ENCODE measurements at regions not wholly inside any gene's neighbourhood (a gene's known extent, or its start where the extent isn't known, plus 50 kb on each side); places are given as distances from the start of the nearest gene placed in this dataset.

DNA sequence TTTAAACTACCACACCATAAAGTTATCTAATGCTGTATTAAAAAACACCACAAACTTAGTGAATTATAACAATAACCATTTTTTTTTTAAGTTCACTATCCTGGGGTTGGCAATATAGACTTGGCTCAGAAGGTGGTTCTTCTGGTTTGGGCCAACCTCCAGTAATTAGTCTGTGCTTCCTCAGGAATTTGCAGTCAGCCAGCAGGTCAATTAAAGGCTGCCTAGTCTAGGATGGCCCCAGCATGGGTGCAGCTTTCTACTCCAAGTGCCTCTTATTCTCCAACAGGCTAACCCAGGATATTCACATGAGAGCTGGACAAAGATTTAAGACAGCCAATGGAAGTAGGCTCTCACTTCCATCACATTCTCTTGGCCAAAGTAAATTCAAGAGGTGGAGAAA lies 379.1 kb upstream of the FIGN start:
- Histone ChIP-seq H3K9ac (no peak overlapping the region), H2AFZ (ENCODE audit: low read depth) (no peak overlapping the region), H3K4me1 (ENCODE audit: low read depth, poor library complexity, severe bottlenecking) (no peaks in the 10 kb centered on the region), H3K79me2 (ENCODE audit: insufficient read depth, low read depth) (no peaks in the 10 kb centered on the region), H3K36me3 (ENCODE audit: insufficient read depth) (no peaks in the 10 kb centered on the region), H4K20me1 (ENCODE audit: insufficient read depth) (no peaks in the 10 kb centered on the region), H3K27ac (no peak overlapping the region), H3K4me2 (no peak overlapping the region), H3K4me3 (IDR thresholded peaks at IDR 0.05; ENCODE audit: insufficient read depth, low read depth, low read length) (no peak overlapping the region), H3K27me3 (ENCODE audit: insufficient read depth, low read depth) (no peaks in the 10 kb centered on the region)
- TF ChIP-seq, protein P1, sequence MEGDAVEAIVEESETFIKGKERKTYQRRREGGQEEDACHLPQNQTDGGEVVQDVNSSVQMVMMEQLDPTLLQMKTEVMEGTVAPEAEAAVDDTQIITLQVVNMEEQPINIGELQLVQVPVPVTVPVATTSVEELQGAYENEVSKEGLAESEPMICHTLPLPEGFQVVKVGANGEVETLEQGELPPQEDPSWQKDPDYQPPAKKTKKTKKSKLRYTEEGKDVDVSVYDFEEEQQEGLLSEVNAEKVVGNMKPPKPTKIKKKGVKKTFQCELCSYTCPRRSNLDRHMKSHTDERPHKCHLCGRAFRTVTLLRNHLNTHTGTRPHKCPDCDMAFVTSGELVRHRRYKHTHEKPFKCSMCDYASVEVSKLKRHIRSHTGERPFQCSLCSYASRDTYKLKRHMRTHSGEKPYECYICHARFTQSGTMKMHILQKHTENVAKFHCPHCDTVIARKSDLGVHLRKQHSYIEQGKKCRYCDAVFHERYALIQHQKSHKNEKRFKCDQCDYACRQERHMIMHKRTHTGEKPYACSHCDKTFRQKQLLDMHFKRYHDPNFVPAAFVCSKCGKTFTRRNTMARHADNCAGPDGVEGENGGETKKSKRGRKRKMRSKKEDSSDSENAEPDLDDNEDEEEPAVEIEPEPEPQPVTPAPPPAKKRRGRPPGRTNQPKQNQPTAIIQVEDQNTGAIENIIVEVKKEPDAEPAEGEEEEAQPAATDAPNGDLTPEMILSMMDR (conservative IDR thresholded peaks at IDR 0.05; ENCODE audit: low read depth, low read length): no peak

DNA sequence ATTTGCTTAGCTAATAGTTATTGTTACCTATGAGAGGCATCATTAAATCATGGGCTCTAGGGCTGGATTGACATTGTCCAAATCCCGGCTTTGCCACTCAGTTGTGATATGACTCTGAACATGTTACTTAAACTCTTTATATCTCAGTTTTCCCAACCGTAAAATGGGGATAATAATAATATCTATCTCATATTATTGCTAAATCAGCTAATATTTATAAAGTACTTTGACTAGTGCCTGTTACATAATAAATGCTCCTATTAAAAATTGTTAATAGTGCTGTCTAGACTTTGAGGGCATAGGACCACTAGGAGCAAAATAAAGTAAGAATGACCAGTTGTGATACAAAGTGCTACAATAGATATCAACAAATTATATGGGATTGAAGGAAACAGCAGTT lies 376.3 kb upstream of the FIGN start:
- Histone ChIP-seq H3K4me1 (ENCODE audit: low read depth, poor library complexity, severe bottlenecking) (no peaks in the 10 kb centered on the region), H3K4me3 (IDR thresholded peaks at IDR 0.05; ENCODE audit: insufficient read depth, low read depth, low read length) (no peak overlapping the region), H2AFZ (ENCODE audit: low read depth) (no peak overlapping the region), H4K20me1 (ENCODE audit: insufficient read depth) (no peaks in the 10 kb centered on the region), H3K4me2 (no peak overlapping the region), H3K79me2 (ENCODE audit: insufficient read depth, low read depth) (no peaks in the 10 kb centered on the region), H3K27me3 (ENCODE audit: insufficient read depth, low read depth) (no peaks in the 10 kb centered on the region), H3K27ac (no peak overlapping the region), H3K36me3 (ENCODE audit: insufficient read depth) (no peaks in the 10 kb centered on the region), H3K9ac (no peak overlapping the region)
- TF ChIP-seq, protein P1 (conservative IDR thresholded peaks at IDR 0.05; ENCODE audit: low read depth, low read length): no peak

DNA sequence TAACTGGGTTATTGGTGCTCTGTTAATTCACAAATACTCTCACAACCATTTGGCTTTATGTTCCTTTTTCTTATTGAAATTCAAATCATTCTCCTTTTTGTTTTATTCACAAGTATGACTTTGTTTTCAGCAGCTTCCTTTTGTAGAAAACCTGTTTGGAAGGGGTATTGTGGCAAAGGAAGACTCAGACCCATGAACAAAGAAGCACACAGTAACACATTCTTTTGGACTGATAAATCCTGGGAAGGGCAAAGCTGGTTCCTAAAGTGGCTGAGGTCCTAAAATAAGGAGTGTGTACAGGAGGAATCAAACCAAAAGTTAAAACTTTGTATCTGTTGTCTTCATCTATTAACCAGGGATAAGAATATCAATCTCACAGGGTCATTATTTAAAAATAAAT lies 374.7 kb upstream of the FIGN start:
- Histone ChIP-seq H3K4me3 (IDR thresholded peaks at IDR 0.05; ENCODE audit: insufficient read depth, low read depth, low read length) (no peak overlapping the region), H3K4me1 (ENCODE audit: low read depth, poor library complexity, severe bottlenecking) (peaks cover 8% of the 10 kb centered on the region), H4K20me1 (ENCODE audit: insufficient read depth) (no peaks in the 10 kb centered on the region), H3K9ac (no peak overlapping the region), H2AFZ (ENCODE audit: low read depth) (no peak overlapping the region), H3K27me3 (ENCODE audit: insufficient read depth, low read depth) (no peaks in the 10 kb centered on the region), H3K4me2 (no peak overlapping the region), H3K36me3 (ENCODE audit: insufficient read depth) (no peaks in the 10 kb centered on the region), H3K27ac (no peak overlapping the region), H3K79me2 (ENCODE audit: insufficient read depth, low read depth) (no peaks in the 10 kb centered on the region)
- TF ChIP-seq, protein P1 (conservative IDR thresholded peaks at IDR 0.05; ENCODE audit: low read depth, low read length): no peak

DNA sequence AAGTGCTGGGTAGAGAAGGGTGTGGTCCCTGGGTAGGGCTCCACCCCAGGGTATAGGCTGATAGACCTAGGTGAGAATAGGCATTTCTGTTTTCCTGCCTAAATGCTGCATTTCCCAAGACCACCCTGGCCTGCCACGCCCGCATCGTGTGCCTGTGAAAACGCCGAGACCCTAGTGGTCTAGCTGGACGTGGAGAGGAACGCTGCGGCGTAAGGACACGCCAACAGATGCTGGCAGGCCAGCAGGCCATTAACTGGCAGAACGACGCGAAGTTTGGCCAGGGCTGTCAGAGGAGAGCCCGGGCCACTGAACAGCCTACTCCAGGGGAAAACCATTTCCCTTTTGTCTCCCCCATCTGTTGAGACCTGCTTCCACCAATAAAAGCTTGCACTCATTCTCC lies 373.2 kb upstream of the FIGN start:
- no peak overlapping the region for H2AFZ ChIP-seq (ENCODE audit: low read depth)

More for the DNA sequence above, 373.2 kb upstream of the FIGN start:
- no peak overlapping the region for H3K27ac ChIP-seq
- H3K79me2 ChIP-seq (ENCODE audit: insufficient read depth, low read depth): no peaks in the 10 kb centered on the region
- no peaks in the 10 kb centered on the region for H4K20me1 ChIP-seq (ENCODE audit: insufficient read depth)
- TF ChIP-seq, protein P1 (conservative IDR thresholded peaks at IDR 0.05; ENCODE audit: low read depth, low read length): no peak
- peaks cover 8% of the 10 kb centered on the region for H3K4me1 ChIP-seq (ENCODE audit: low read depth, poor library complexity, severe bottlenecking)
- no peak overlapping the region for H3K4me2 ChIP-seq
- H3K27me3 ChIP-seq (ENCODE audit: insufficient read depth, low read depth): no peaks in the 10 kb centered on the region
- no peak overlapping the region for H3K4me3 ChIP-seq (IDR thresholded peaks at IDR 0.05; ENCODE audit: insufficient read depth, low read depth, low read length)
- no peak overlapping the region for H3K9ac ChIP-seq
- no peaks in the 10 kb centered on the region for H3K36me3 ChIP-seq (ENCODE audit: insufficient read depth)
